GM10266 (cell line): ENCODE measurements at regions not wholly inside any gene's neighbourhood (a gene's known extent, or its start where the extent isn't known, plus 50 kb on each side); places are given as distances from the start of the nearest gene placed in this dataset.
"Not testable (repeated sequence)": the region's sequence is repeated elsewhere in the genome, so short reads cannot be mapped to it uniquely, and the experiment has no call there.

Experiments
- DNase-seq: peaks from one replicate; pipeline ENCODE4 v3.0.0; 2012; ENCODE audit errors: extremely low spot score
- TF ChIP-seq, protein P1 (sequence below): IDR thresholded peaks from 2 replicates; pipeline ENCODE4 v1.5.1; 2012; ENCODE audit warnings: mild to moderate bottlenecking, low read depth; ENCODE audit not compliant: control insufficient read depth, insufficient read depth; ENCODE audit errors: missing control alignments

DNA sequence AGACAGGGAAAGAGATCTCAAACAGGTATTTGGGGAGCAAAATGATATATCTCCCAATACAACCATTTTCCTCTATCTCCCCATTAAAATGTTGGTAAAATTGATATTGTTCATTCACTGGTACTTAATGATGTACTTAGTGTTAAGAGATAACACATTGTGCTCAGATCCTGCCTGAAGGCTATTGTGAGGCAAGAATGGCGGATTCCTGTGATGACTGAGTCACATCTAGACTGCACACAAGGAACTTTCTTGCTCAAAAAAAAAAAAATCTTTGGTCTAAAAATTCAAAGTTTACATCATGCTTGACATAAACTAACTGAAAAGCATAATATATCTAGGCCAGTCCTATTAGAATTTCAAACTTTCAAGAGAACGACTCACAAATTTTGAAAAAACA is 171.1 kb upstream of the TTC14 start:
- no peak for DNase-seq
- TF ChIP-seq, protein P1, sequence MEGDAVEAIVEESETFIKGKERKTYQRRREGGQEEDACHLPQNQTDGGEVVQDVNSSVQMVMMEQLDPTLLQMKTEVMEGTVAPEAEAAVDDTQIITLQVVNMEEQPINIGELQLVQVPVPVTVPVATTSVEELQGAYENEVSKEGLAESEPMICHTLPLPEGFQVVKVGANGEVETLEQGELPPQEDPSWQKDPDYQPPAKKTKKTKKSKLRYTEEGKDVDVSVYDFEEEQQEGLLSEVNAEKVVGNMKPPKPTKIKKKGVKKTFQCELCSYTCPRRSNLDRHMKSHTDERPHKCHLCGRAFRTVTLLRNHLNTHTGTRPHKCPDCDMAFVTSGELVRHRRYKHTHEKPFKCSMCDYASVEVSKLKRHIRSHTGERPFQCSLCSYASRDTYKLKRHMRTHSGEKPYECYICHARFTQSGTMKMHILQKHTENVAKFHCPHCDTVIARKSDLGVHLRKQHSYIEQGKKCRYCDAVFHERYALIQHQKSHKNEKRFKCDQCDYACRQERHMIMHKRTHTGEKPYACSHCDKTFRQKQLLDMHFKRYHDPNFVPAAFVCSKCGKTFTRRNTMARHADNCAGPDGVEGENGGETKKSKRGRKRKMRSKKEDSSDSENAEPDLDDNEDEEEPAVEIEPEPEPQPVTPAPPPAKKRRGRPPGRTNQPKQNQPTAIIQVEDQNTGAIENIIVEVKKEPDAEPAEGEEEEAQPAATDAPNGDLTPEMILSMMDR, result no peak

DNA sequence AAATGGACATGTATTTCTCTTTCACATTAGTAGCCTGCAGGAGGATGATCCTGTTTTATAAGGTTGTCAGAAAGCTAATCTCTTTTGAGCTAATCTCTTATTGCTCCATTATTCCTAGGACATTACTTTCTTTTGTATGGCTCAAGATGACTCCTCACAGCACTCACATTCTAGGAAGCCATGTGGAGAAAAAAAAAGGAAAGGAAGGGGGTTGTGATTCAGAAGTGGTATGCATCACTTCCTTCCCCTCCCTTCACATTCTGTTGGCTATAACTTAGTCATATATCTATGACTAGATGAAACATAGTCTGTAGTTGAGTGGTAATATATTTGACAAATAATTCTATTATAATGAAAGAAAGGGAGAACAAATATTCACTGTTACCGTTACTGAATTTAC is 168.8 kb upstream of the TTC14 start:
- DNase-seq, result no peak
- TF ChIP-seq, protein P1, result no peak

DNA sequence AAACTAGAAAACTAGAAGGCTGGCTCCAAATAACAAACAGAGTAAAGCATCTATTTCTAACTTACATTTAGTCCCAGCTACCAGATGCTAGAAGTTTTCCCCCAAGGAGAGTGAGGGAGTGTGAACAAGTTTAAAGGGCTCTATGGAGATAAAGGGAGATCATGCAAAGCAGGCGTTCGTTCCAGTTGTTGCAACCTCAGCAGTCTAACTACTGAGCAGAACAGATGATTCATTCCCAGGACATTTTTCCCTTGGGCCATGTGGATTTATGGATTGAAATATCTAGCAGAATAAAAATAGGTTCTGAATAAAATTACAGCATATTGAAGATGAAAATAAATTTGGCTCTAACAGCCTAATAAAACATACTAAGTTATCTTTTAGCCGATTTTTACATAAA is 154.8 kb upstream of the TTC14 start:
- TF ChIP-seq, protein P1, result no peak
- DNase-seq, result no peak

DNA sequence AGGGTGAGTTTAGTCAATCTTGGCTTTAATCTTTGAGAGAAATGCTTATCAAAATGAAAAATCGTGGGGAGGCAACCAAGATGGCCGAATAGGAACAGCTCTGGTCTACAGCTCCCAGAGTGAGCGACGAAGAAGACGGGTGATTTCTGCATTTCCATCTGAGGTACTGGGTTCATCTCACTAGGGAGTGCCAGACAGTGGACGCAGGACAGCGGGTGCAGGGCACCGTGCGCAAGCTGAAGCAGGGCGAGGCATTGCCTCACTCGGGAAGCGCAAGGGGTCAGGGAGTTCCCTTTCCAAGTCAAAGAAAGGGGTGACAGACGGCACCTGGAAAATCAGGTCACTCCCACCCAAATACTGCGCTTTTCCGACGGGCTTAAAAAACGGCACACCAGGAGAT is 153.6 kb upstream of the TTC14 start:
- not testable (repeated sequence) for DNase-seq

DNA sequence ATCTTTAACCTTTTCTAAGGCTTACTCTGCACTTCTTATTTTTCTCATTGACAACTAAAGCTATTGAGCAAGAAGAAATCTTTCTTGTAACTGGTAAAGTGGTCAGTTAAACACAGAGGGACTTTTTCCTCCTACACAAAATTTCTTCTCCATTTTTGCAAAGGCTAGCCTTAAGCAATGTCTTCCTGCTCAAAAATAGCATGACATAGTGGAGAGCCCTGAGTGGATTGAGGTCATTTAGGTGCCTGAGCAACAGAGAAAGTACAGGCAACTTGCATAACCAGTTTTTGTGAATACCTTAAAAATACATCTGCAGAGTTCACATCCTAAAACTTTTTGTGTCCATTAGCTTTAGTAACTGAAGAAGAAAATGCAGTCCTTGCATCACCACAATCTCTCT is 144.7 kb upstream of the TTC14 start:
- TF ChIP-seq, protein P1, result no peak
- DNase-seq, result no peak

DNA sequence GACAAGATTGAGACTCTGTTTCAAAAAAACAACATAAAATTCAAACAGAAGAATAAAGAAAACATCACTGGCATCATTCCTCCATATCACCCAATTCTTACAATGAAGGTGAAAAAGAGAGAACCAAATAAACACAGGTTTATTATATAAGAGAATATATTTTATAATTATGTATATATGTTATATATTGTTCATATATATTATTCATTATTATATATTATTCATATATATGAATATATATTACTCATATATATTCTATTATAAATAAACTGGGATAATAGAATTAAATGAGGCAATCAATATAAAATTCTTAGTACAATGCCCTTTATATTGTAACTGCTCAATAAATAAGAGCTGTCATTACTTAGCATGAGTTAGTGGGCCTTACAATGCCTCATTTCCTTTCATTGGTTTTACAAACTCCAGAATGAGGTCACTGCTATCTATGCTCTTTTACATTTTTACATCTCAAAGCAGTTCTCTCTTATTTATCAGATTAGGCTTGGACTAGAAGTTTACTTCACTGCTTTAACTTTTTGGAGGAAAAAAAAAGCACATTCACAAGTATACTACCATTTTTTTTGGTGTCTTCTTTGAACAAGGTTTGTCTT is 135.5 kb upstream of the TTC14 start:
- TF ChIP-seq, protein P1, result no peak
- no peak for DNase-seq

DNA sequence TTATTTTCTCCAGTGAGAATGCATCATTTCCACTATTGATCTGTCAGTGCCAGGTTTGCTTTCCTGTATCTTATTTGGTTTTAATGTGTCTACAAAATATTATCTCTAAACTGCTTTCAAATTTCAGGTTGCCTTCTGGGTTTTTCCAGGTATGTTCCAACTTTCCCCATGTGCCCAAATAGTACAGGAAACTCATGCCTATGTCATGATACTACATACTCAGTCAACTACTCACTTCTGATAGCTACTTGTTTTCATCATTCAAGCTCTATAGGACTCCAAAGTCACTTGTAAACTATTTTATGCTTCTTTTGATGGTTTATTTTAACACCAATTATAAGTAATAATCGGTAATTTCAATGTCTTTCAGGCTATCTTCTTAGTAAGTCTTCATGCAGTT is 134.8 kb upstream of the TTC14 start:
- TF ChIP-seq, protein P1, result no peak
- DNase-seq, result no peak

DNA sequence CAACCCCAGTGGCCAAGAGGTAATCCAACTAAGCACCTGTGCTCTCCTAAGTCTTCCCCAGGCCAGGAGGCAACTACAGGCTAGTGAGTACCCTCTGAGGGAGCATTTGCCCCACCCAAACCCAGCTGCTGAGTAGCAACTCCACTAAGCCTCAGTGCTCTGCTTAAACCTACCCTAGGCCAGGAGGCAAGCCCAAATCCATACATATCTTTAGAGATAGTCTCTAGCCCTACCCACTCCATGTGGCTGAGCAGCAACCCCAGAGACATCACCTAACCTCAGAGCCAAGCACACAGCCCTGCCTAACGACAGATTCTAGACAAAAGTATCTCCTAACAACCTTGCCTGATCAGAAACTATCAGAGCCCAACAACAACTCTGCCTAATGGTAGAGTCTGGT is 132.8 kb upstream of the TTC14 start:
- TF ChIP-seq, protein P1, result no peak
- no peak for DNase-seq
